WTC11 (cell line): ENCODE measurements at regions not wholly inside any gene's neighbourhood (a gene's known extent, or its start where the extent isn't known, plus 50 kb on each side); places are given as distances from the start of the nearest gene placed in this dataset.

ENCODE experiments used
- NR3C1 ChIP-seq: sonication (generic); formaldehyde crosslinking; conservative IDR thresholded peaks from 2 replicates; pipeline ENCODE4 v1.8.1; 2023; ENCODE audit warnings: low read depth, mild to moderate bottlenecking, missing genetic modification reagents
- TF ChIP-seq, protein P1 (sequence below): sonication (generic); formaldehyde crosslinking; IDR thresholded peaks from 2 replicates; pipeline ENCODE4 v1.8.0; 2022; ENCODE audit warnings: mild to moderate bottlenecking, missing genetic modification reagents

DNA sequence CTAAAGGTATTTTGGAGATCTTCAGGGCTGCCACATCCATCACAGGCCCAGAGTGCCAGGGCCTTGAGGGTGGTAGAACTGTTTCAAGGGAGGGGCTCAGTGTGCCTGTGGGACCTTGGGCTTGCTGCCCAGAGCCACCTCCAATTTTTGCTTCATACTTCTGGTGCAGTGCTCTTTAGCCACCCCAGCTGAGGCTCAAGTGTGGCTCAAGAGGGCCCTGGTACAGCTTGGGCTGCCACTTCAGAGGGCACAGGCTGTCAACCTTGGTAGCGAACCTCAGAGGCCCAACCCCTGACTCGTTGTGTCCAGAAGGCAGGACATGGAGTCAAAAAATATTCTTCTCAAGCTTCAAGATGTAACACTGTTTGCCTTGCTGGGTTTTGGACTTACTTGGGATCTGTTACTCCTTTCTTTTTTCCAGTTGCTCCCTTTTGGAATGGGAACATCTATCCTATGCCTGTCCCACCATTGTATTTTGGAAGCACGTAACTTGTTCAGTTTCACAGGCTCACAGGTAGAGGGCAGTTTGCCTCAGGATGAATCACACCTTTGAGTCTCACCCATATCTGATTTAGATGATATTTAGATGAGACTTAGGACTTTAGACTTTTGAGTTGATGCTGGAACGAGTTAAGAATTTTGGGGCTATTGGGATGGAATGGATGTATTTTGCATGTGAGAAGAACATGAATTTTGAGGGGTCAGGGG is 224.8 kb downstream of the RPS24 start:
- TF ChIP-seq, protein P1, sequence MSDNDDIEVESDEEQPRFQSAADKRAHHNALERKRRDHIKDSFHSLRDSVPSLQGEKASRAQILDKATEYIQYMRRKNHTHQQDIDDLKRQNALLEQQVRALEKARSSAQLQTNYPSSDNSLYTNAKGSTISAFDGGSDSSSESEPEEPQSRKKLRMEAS (CRISPR knock-in tag): no peak
- TF ChIP-seq NR3C1: no peak
